Astrocyte (in vitro differentiated cells and primary cell): ENCODE measurements at regions not wholly inside any gene's neighbourhood (a gene's known extent, or its start where the extent isn't known, plus 50 kb on each side); places are given as distances from the start of the nearest gene placed in this dataset.

Experiments used
- CTCF ChIP-seq: IDR thresholded peaks from 2 replicates; pipeline ENCODE4 v1.5.1; 2011; ENCODE audit warnings: low read depth, mild to moderate bottlenecking, inconsistent platforms, low read length, moderate library complexity; ENCODE audit not compliant: insufficient read depth
- EZH2 ChIP-seq: IDR thresholded peaks from 2 replicates; pipeline ENCODE4 v1.6.1; 2012; ENCODE audit warnings: mild to moderate bottlenecking, low read length, inconsistent platforms; ENCODE audit not compliant: insufficient read depth

- TF ChIP-seq CTCF (no peak), EZH2 (no peak)
Observed at GRCh38 chr9:28332648-28333047, 759.4 kb upstream of the C9orf72 start.
